Kidney epithelial cell (primary cell): ENCODE measurements at regions not wholly inside any gene's neighbourhood (a gene's known extent, or its start where the extent isn't known, plus 50 kb on each side); places are given as distances from the start of the nearest gene placed in this dataset.

Experiments
- DNase-seq: peaks from one replicate; pipeline ENCODE4 v3.0.0-alpha.2; 2010; ENCODE audit warnings: low read depth
- H3K27me3 ChIP-seq: 2 replicates; pipeline ENCODE4 v1.6.0; 2011; ENCODE audit warnings: low read length; ENCODE audit not compliant: control insufficient read depth, insufficient read depth
- H3K36me3 ChIP-seq: 2 replicates; pipeline ENCODE4 v1.5.1; 2011; ENCODE audit warnings: low read length; ENCODE audit not compliant: control insufficient read depth, insufficient read depth
- H3K4me3 ChIP-seq: 2 replicates; pipeline ENCODE4 v1.5.1; 2011; ENCODE audit warnings: low read depth, mild to moderate bottlenecking, control low read depth, low read length
- CTCF ChIP-seq: IDR thresholded peaks from 2 replicates; pipeline ENCODE4 v1.5.1; 2011; ENCODE audit warnings: mild to moderate bottlenecking, moderate library complexity, low read length, control low read depth, inconsistent platforms; ENCODE audit not compliant: insufficient read depth, poor library complexity, severe bottlenecking

DNA sequence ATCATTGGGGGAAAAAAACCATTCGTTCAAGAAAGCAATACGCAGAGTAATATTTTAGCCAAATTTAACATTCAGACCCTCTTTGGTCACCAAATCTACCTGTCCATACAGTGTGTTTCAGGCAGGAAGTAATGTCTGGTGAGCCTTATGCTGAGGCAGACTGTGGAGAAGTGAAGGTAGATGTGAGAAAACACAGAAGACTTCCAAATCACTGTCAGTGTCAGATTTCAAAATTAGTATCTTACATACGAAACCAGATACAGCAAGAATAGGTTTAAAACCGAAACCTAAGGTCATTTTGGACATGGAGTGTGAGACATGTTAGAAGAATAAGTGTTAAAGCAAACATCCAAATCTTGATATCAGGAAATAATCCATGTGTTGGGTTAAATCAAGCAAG is 664.5 kb upstream of the HTR2C start:
- no peak for DNase-seq
- Histone ChIP-seq H3K4me3 (no peak overlapping the region), H3K36me3 (no peaks in the 10 kb centered on the region), H3K27me3 (no peaks in the 10 kb centered on the region)
- no peak for TF ChIP-seq CTCF

DNA sequence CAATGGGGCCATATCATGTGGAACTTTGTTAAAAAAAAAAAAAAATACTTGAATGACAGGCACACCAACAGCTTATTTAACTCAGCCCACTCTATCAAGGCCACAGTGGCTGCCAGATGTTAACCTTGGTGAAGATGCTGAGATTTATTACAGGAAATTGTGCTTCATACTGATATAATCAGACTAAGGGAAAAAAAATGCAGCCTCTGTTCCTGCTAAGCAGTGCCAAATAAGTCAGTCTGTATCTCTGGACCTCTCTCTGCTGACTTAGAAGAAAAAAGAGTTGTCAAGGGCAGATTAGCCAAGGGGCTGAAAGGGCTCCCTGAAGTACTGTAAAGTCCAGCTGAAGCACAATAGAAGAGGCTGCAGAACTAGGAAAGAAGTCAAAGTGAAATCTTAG is 677.7 kb upstream of the HTR2C start:
- no peak for TF ChIP-seq CTCF
- H3K36me3 ChIP-seq = no peaks in the 10 kb centered on the region
- no peak for DNase-seq
- no peak overlapping the region for H3K4me3 ChIP-seq
- no peaks in the 10 kb centered on the region for H3K27me3 ChIP-seq

DNA sequence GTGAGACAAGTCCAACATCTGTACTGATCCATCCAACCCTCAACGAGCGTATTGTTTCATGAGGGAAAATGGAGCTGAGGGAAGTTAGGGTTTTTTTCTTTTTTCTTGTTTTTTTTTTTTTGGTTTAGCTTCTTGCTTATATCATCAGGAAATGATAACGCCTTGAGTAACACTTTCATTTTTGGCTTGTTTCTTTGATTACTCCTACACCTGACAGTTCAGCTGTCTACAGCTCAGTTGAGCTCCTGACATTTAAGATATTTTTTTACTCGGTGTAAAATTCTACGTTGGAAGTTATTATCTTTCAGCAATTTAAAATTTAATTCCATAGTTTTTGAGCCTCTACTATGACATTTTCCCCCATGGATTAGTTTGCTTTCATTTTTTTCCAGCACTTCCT is 691.0 kb upstream of the HTR2C start:
- Histone ChIP-seq H3K36me3 (no peaks in the 10 kb centered on the region), H3K27me3 (no peaks in the 10 kb centered on the region), H3K4me3 (no peak overlapping the region)
- TF ChIP-seq CTCF = no peak
- no peak for DNase-seq

DNA sequence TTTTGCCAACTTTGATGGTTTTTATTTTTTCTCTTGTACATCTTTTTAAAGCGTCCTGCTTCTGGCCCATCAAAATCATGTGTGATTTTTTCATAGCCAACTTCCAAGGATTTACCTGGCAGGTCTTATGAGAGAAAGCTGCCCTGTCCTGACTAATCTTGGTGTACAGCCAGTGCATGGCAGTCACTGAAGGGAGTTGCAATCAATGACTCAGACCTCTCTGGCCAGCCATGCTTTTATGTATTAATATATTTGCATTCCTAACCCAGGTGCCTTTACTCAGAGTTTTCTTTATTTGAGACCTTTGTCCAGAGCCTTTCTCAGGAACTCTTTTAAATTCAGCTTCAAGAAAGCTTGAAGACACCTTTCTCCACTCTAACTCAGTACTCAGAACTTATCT is 691.5 kb upstream of the HTR2C start:
- no peak for DNase-seq
- TF ChIP-seq CTCF = no peak
- H3K36me3 ChIP-seq = no peaks in the 10 kb centered on the region
- H3K4me3 ChIP-seq = no peak overlapping the region
- H3K27me3 ChIP-seq = no peaks in the 10 kb centered on the region

- Histone ChIP-seq H3K27me3 (no peaks in the 10 kb centered on the region), H3K36me3 (no peaks in the 10 kb centered on the region), H3K4me3 (no peak overlapping the region)
- TF ChIP-seq CTCF = no peak
- no peak for DNase-seq
Measured at GRCh38 chrX:113873056-113873455, 710.8 kb upstream of the HTR2C start.

DNA sequence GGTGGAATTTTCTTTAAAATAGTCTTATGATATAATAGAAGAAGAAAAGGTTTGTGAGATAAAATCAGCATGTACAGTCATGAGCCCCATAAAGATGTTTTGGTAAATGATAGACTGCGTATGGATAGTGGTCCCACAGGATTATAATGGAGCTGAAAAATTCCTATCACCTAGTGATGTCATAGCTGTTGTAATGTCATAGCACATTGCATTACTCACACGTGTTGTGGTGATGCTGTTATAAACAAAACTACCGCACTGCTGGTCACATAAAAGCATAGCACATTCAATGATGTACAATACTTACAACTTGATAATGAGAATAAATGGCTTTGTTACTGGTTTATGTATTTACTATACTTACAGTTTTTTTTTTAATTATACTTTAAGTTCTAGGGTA is 715.2 kb upstream of the HTR2C start:
- no peaks in the 10 kb centered on the region for H3K36me3 ChIP-seq
- no peaks in the 10 kb centered on the region for H3K27me3 ChIP-seq
- DNase-seq = no peak
- TF ChIP-seq CTCF = no peak
- no peak overlapping the region for H3K4me3 ChIP-seq
